Sigmoid colon (tissue), 6 donors: ENCODE measurements at regions not wholly inside any gene's neighbourhood (a gene's known extent, or its start where the extent isn't known, plus 50 kb on each side); places are given as distances from the start of the nearest gene placed in this dataset.

ENCODE experiments used
- DNase-seq: peaks from one replicate; pipeline ENCODE4 v3.0.0-alpha.2; 2019
- H3K27ac ChIP-seq, 4 donors: fragments of 200-600 bp; sonication (generic); one replicate each; pipeline ENCODE4 v1.5.1; 2016 to 2019; ENCODE audit warnings: mild to moderate bottlenecking in 1 of 4
- H3K27me3 ChIP-seq, 3 donors: fragments of 200-600 bp; sonication (generic); one replicate each; pipeline ENCODE4 v1.5.1; 2019; ENCODE audit warnings: mild to moderate bottlenecking in 1 of 3
- H3K36me3 ChIP-seq, 4 donors: fragments of 200-600 bp; sonication (generic); one replicate each; pipeline ENCODE4 v1.5.1; 2016 to 2019
- H3K4me1 ChIP-seq, 4 donors: fragments of 200-600 bp; sonication (generic); one replicate each; pipeline ENCODE4 v1.5.1; 2017 to 2019
- H3K4me3 ChIP-seq, 4 donors: fragments of 200-600 bp; sonication (generic); one replicate each; pipeline ENCODE4 v1.5.1; 2017 to 2019; ENCODE audit warnings: mild to moderate bottlenecking in 2 of 4, moderate library complexity in 1 of 4
- H3K9me3 ChIP-seq, 4 donors: fragments of 200-600 bp in 3 of 4; sonication (generic) in 3 of 4; one replicate each; pipeline versions ENCODE4 v1.5.1 to v1.6.1; 2013 to 2019
- CTCF ChIP-seq, 4 experiments: fragments of 450-650 bp in 3 of 4; fragments of 200-600 bp in 1 of 4; IDR thresholded peaks; one replicate each; pipeline ENCODE4 v1.5.1; 2016 to 2019; ENCODE audit warnings: antibody characterized with exemption in 4 of 4, mild to moderate bottlenecking in 3 of 4, moderate library complexity in 2 of 4
- EP300 ChIP-seq, 4 donors: sonication (generic); formaldehyde crosslinking; IDR thresholded peaks; one replicate each; pipeline ENCODE4 v1.6.1; 2017; ENCODE audit warnings: antibody characterized with exemption in 4 of 4
- POLR2A ChIP-seq, 2 donors: fragments of 450-650 bp; IDR thresholded peaks; one replicate each; pipeline ENCODE4 v1.6.1; 2016; ENCODE audit warnings: antibody characterized with exemption in 2 of 2, mild to moderate bottlenecking in 2 of 2, moderate library complexity in 2 of 2
- POLR2AphosphoS5 ChIP-seq, 4 donors: sonication (generic); formaldehyde crosslinking; IDR thresholded peaks; one replicate each; pipeline ENCODE4 v1.6.1; 2017; ENCODE audit warnings: antibody characterized with exemption in 4 of 4
- WGBS, 2 donors: extraction: QIAGEN DNeasy Blood & Tissue Kit; methylation state at CpG; one replicate each; pipeline ENCODE4 v1.1.7; 2013; 5-methylcytosine and 5-hydroxymethylcytosine counted together
- intact Hi-C: fragments of 100-400 bp; cut with DNase I; formaldehyde crosslinking; loops from one replicate; pipeline ENCODE4 v1.15.1; 2023
- donor health status: healthy with polysubstance abuse.
- donor health status: healthy.

GRCh38 chrX:71000139-71000538 is 68.0 kb downstream of the SNX12 start:
- intact Hi-C loops: no loop called here
- H3K27ac ChIP-seq: no peak overlapping the region
- TF ChIP-seq POLR2A (IDR thresholded peaks at IDR 0.05): no peak
- no peak for TF ChIP-seq POLR2AphosphoS5 (IDR thresholded peaks at IDR 0.05)
- TF ChIP-seq EP300 (IDR thresholded peaks at IDR 0.05): no peak
- TF ChIP-seq CTCF (IDR thresholded peaks at IDR 0.05): no peak
- no peak overlapping the region for H3K4me3 ChIP-seq
- no peak for DNase-seq
- H3K27me3 ChIP-seq: no peaks in the 10 kb centered on the region
- no peaks in the 10 kb centered on the region for H3K9me3 ChIP-seq
- no peaks in the 10 kb centered on the region for H3K36me3 ChIP-seq
- WGBS, 2 donors: 64 to 82% methylated on average over 1 of the region's 1 CpG
- no peaks in the 10 kb centered on the region for H3K4me1 ChIP-seq

DNA sequence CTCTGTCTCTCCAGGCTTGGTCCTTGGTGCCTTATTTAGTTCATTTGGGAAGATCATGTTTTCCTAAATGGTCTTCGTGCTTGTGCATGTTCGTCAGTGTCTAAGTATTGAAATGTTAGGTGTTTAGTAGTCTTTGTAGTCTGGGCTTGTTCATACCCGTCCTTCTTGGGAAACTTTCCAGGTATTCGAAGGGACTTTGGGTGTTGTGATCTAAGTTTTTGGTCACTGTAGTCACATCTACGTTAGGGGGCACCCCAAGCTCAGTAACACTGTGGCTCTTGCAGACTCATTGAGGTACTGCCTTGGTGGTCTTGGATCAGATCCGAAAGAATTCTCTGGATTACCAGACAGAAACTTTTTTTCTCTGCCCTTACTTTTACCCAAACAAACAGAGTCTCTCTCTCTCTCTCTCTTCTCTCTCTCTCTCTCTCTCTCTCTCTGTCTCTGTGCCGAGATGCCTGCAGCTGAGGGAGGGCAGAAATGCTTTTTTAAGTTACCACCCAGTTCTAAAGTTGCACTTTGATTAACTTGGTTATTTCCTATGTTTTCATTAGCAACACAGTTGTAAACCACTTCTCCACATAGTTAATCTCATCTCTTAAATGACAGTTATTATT is 67.6 kb upstream of the SLC7A3 start:
- no peaks in the 10 kb centered on the region for H3K27me3 ChIP-seq
- 32 to 54% methylated on average over 7 of the region's 7 CpGs for WGBS, 2 donors
- H3K9me3 ChIP-seq: no peaks in the 10 kb centered on the region
- H3K4me1 ChIP-seq: no peaks in the 10 kb centered on the region
- DNase-seq: no peak
- no peak for TF ChIP-seq CTCF (IDR thresholded peaks at IDR 0.05)
- TF ChIP-seq POLR2AphosphoS5 (IDR thresholded peaks at IDR 0.05): no peak
- no peak for TF ChIP-seq POLR2A (IDR thresholded peaks at IDR 0.05)
- no peak for TF ChIP-seq EP300 (IDR thresholded peaks at IDR 0.05)
- no peak overlapping the region for H3K27ac ChIP-seq
- H3K4me3 ChIP-seq: no peak overlapping the region
- H3K36me3 ChIP-seq: no peaks in the 10 kb centered on the region
- intact Hi-C loops: loop anchor here (5.0 kb wide), 1 partner anchor 179 kb away; no protein-coding TSS in a partner anchor

- TF ChIP-seq CTCF (IDR thresholded peaks at IDR 0.05) (no peak), POLR2AphosphoS5 (IDR thresholded peaks at IDR 0.05) (no peak), EP300 (IDR thresholded peaks at IDR 0.05) (no peak), POLR2A (IDR thresholded peaks at IDR 0.05) (no peak)
- 94% methylated on average over 5 of the region's 5 CpGs for WGBS, 2 donors
- H3K4me1 ChIP-seq: no peaks in the 10 kb centered on the region
- no peak for DNase-seq
- H3K27ac ChIP-seq: no peak overlapping the region
- H3K36me3 ChIP-seq: no peaks in the 10 kb centered on the region
- H3K27me3 ChIP-seq: no peaks in the 10 kb centered on the region
- H3K4me3 ChIP-seq: no peak overlapping the region
- intact Hi-C loops: loop anchor here (5.0 kb wide), 1 partner anchor 182 kb away; no protein-coding TSS in a partner anchor
- H3K9me3 ChIP-seq: peaks cover 0 to 5% (median 0%) of the 10 kb centered on the region in 4 donors
Measured at GRCh38 chrX:70995338-70995737, 64.4 kb upstream of the SLC7A3 start.

GRCh38 chrX:70988425-70988824 is 57.5 kb upstream of the SLC7A3 start:
- WGBS, 2 donors: 90 to 95% methylated on average over 7 of the region's 7 CpGs
- TF ChIP-seq CTCF (IDR thresholded peaks at IDR 0.05): no peak
- no peak for TF ChIP-seq POLR2AphosphoS5 (IDR thresholded peaks at IDR 0.05)
- no peak for TF ChIP-seq POLR2A (IDR thresholded peaks at IDR 0.05)
- TF ChIP-seq EP300 (IDR thresholded peaks at IDR 0.05): no peak
- intact Hi-C loops: no loop called here

More at GRCh38 chrX:70988425-70988824, 57.5 kb upstream of the SLC7A3 start:
- Histone ChIP-seq H3K36me3 (no peaks in the 10 kb centered on the region), H3K4me1 (no peaks in the 10 kb centered on the region), H3K4me3 (no peak overlapping the region), H3K9me3 (peaks cover 0 to 5% (median 0%) of the 10 kb centered on the region in 4 donors), H3K27me3 (no peaks in the 10 kb centered on the region), H3K27ac (no peak overlapping the region)
- no peak for DNase-seq
